ENCODE measurements at regions not wholly inside any gene's neighbourhood (a gene's known extent, or its start where the extent isn't known, plus 50 kb on each side); places are given as distances from the start of the nearest gene placed in this dataset.

- no peak for DNase-seq (ENCODE audit: low read depth)
- no peak overlapping the region for H3K4me3 ChIP-seq (ENCODE audit: low read depth, low read length)
- no peak for TF ChIP-seq CTCF (conservative IDR thresholded peaks at IDR 0.05; ENCODE audit: low read depth, low read length)
These were observed 339.7 kb downstream of the NUAK1 start for GRCh38 chr12:105799103-105799502.

GRCh38 chr12:105801351-105801750 lies 337.4 kb downstream of the NUAK1 start:
- no peak for TF ChIP-seq CTCF (conservative IDR thresholded peaks at IDR 0.05; ENCODE audit: low read depth, low read length)
- H3K4me3 ChIP-seq (ENCODE audit: low read depth, low read length), result no peak overlapping the region
- no peak for DNase-seq (ENCODE audit: low read depth)

- DNase-seq (ENCODE audit: low read depth), result no peak
- H3K4me3 ChIP-seq (ENCODE audit: low read depth, low read length), result no peak overlapping the region
- no peak for TF ChIP-seq CTCF (conservative IDR thresholded peaks at IDR 0.05; ENCODE audit: low read depth, low read length)
These were observed 335.5 kb downstream of the NUAK1 start for GRCh38 chr12:105803292-105803691.

- no peak overlapping the region for H3K4me3 ChIP-seq (ENCODE audit: low read depth, low read length)
- DNase-seq (ENCODE audit: low read depth), result no peak
- TF ChIP-seq CTCF (conservative IDR thresholded peaks at IDR 0.05; ENCODE audit: low read depth, low read length), result no peak
These were observed 334.0 kb downstream of the NUAK1 start for GRCh38 chr12:105804591-105805265.

GRCh38 chr12:105805730-105806399 lies 332.9 kb downstream of the NUAK1 start:
- no peak overlapping the region for H3K4me3 ChIP-seq (ENCODE audit: low read depth, low read length)
- TF ChIP-seq CTCF (conservative IDR thresholded peaks at IDR 0.05; ENCODE audit: low read depth, low read length), result no peak
- no peak for DNase-seq (ENCODE audit: low read depth)

GRCh38 chr12:105806400-105806770 lies 332.4 kb downstream of the NUAK1 start:
- no peak for DNase-seq (ENCODE audit: low read depth)
- no peak for TF ChIP-seq CTCF (conservative IDR thresholded peaks at IDR 0.05; ENCODE audit: low read depth, low read length)
- H3K4me3 ChIP-seq (ENCODE audit: low read depth, low read length), result no peak overlapping the region

GRCh38 chr12:105812366-105812765 lies 326.4 kb downstream of the NUAK1 start:
- no peak for TF ChIP-seq CTCF (conservative IDR thresholded peaks at IDR 0.05; ENCODE audit: low read depth, low read length)
- H3K4me3 ChIP-seq (ENCODE audit: low read depth, low read length), result no peak overlapping the region
- DNase-seq (ENCODE audit: low read depth), result no peak
